ENCODE measurements at regions not wholly inside any gene's neighbourhood (a gene's known extent, or its start where the extent isn't known, plus 50 kb on each side); places are given as distances from the start of the nearest gene placed in this dataset.
"Not testable (repeated sequence)": the region's sequence is repeated elsewhere in the genome, so short reads cannot be mapped to it uniquely, and the experiment has no call there.

GRCh38 chr14:27640688-27641087, 1042.9 kb upstream of the NOVA1 start:
- not testable (repeated sequence) for DNase-seq

DNA sequence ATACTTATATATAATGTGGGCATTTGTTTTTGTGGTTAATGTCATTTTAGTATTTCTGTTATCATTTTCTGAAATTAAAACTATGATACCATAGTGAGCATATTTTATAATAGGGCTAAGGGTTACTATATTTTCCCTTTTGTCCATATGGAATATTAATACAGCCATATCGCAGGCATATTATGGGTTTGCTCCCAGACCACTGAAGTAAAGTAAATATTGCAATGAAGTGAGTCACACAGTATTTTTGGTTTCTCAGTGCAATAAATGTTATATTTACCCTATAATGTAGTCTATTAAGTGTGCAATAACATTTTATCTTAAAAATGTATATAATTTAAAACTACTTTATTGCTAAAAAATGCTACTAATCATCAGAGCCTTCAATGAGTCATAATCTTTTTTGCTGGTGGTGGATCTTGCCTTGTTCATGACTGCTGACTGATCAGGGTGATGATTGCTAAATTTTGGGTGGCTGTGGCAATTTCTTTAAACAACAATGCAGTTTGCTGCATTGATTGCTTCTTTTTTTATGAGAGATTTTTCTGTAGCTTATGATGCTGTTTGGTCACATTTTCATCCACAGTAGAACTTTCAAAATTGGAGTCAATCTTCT, 1044.5 kb upstream of the NOVA1 start:
- no peak for DNase-seq

DNA sequence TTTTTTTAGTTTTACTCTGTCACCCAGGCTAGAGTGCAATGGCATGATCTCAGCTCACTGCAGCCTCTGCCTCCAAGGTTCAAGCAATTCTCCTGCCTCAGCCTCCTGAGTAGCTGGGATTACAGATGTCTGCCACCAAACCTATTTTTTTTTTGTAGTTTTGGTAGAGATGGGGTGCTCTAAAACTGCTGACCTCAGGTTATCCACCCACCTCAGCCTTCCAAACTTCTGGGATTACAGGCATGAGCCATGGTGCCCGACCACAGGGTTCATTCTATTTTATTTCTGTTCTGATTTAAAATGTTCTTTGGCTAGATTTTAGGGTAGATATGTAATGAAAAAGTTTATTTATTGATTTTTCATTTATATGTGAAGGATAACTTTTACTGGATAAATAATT, 1062.8 kb upstream of the NOVA1 start:
- DNase-seq = no peak

- no peak for DNase-seq
Observed at GRCh38 chr14:27668531-27668930, 1070.7 kb upstream of the NOVA1 start.

DNA sequence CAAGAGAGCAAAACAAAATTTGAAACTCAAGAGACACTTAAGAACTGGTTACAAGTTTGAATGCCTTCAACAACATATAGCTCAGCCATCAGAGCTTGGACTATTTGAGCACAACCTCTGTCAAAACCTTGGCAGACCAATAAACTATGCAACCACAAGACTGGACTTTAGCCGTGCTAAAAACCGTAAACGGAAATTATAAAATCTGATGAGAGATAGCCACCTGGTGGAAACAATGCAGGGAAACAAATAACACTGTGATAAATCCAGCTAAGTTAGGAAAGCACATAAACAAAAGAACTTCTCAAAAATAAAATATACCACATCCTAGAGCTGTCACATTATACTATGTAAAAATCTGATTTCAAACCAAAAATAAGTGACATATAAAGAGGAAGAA, 1074.2 kb upstream of the NOVA1 start:
- no peak for DNase-seq

GRCh38 chr14:27672811-27673737, 1075.2 kb upstream of the NOVA1 start:
- not testable (repeated sequence) for DNase-seq

- DNase-seq = no peak
Observed at GRCh38 chr14:27686137-27686536, 1080.5 kb upstream of the FOXG1 start.

- DNase-seq = no peak
Observed at GRCh38 chr14:27688841-27689444, 1077.6 kb upstream of the FOXG1 start.

DNA sequence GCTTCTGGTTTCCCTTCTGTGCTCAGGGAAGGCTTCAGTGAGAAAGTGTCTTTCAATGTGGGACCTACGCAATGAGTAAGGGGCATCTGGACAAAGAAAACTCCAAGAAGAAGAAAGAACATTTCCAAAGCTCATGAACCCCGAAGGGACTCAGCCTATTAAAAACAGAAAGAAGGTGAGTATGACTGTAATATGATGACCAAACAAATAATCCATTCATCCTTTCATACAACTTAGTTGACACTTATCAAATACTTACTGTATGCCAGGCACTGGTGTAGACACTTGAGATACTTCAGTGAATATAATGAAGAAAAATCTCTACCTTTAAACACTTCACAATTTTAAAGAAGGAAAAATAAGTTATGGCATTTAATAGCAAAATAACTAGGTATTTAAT, 1054.2 kb upstream of the FOXG1 start:
- DNase-seq = no peak

GRCh38 chr14:27715561-27715960, 1051.0 kb upstream of the FOXG1 start:
- no peak for DNase-seq

- no peak for DNase-seq
Observed at GRCh38 chr14:27721760-27722159, 1044.8 kb upstream of the FOXG1 start.

DNA sequence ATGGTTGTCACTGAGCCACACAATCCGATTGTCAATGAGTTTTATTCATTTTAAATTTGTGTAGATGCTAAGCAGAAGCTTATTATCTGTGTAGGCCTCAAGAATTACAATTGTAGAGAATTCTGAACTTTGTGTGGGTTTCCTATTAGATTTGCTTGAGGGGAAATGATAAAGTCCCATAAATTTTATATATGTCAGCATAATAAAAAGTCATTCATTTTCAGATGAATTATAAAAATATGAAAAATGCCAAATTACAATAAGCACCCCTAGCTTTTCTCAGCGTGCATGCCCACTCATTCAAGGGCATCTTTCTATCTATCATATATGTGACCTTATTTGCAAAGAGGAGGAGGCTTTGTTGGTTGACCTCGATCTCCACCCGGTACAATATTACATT, 1041.1 kb upstream of the FOXG1 start:
- no peak for DNase-seq

DNA sequence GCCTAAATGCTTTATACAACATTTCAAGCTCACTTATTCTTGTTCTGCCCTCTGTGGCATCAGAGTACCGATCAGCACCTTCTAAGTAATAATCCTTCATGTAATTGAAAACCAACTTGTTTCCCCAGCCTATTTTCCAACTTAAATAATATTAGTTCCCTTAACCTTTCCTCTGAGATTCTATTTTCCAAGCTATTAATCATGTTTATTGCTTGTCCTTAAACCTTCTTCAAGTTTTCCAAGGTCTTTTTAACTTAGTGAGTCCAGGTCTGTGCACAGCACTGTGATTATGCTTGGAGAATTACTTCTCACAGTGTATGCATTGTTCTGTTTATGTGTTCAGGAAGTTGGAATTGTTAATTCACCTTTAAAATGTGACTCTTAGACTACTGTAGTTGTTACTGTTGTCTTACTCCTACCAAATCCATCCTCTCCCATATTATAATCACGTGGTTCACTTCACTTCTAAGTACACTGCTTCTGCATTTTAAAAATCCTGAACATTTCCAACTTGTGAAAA, 1039.3 kb upstream of the FOXG1 start:
- DNase-seq = no peak

- peak; percentile 82 to 90 for DNase-seq
Observed at GRCh38 chr14:27730204-27730603, 1036.4 kb upstream of the FOXG1 start.

- peak; percentile 94 to 95 for DNase-seq
Observed at GRCh38 chr14:27739657-27740156, 1026.9 kb upstream of the FOXG1 start.

DNA sequence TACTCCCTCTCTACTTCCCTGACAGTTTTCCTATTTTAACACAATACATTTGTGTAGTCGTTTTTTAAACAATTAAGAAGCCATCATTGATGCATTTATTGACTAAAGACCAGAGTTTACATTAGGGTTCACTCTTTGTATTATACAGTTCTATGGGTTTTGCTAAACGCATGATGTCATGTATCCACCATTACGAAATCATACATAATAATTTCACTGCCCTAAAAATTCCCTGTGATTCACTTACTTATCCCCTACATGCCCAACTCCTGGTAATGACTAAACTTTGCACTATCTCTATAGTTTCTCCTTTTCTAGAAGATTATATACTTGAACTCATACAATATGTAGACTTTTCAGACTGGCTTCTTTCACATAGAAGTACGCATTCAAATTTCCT, 1016.5 kb upstream of the FOXG1 start:
- DNase-seq = no peak

DNA sequence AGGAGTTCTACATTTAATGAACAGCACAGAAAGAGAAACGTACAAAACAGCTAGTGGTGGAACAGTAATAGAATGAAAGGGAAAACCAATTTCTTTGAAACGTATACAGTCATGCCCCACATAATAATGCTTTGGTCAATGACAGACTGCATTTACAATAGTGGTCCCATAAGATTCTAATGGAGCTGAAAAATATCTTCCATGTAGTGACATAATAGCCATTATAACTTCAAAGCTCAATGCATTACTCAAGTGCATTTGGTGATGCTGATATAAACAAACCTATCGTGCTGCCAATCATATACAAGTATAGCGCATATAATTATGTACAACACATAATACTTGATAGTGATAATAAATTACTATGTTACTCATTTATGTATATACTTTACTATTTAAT, 1008.9 kb upstream of the FOXG1 start:
- DNase-seq = not testable (repeated sequence)

DNA sequence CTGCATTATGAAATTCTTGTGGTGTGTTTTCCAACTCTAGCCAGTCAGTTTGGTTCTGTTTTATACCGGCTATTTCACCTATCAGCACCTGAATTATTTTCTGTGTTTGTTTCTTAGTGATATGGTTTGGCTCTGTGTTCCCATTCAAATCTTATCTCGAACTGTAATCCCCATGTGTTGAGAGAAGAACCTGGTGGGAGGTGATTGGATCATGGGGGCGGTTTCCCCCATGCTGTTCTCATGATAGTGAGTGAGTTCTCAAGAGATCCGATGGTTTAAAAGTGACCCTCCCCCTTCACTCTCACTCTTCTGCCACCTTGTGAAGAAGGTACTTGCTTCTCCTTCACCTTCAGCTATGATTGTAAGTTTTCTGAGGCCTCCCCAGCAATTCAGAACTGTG, 1006.2 kb upstream of the FOXG1 start:
- not testable (repeated sequence) for DNase-seq

- not testable (repeated sequence) for DNase-seq
Observed at GRCh38 chr14:27799066-27800028, 967.2 kb upstream of the FOXG1 start.

- not testable (repeated sequence) for DNase-seq
Observed at GRCh38 chr14:27817746-27818430, 948.7 kb upstream of the FOXG1 start.

DNA sequence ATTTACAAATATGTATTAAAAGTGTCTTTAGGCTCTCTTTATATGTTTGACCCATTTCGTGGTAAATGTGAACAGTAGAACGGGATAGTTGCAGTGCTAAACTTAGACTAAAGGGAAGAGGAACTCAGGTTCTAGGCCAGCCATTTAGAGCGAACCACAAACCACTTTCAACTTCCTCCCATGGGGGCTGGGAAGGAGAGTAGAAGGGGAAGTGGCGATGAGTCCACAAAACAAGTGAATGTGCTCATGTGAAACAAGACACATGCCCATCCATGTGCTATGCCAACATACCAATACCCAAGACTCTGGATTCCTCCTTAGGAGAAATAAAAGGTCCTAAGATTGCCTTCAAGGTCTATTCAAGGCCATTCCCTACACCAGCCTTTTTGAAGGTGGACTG, 940.4 kb upstream of the FOXG1 start:
- not testable (repeated sequence) for DNase-seq

- not testable (repeated sequence) for DNase-seq
Observed at GRCh38 chr14:27831978-27832377, 934.6 kb upstream of the FOXG1 start.

Measured in SHP77 (cell line).